ENCODE measurements at regions not wholly inside any gene's neighbourhood (a gene's known extent, or its start where the extent isn't known, plus 50 kb on each side); places are given as distances from the start of the nearest gene placed in this dataset.
"Not testable (repeated sequence)": the region's sequence is repeated elsewhere in the genome, so short reads cannot be mapped to it uniquely, and the experiment has no call there.

DNA sequence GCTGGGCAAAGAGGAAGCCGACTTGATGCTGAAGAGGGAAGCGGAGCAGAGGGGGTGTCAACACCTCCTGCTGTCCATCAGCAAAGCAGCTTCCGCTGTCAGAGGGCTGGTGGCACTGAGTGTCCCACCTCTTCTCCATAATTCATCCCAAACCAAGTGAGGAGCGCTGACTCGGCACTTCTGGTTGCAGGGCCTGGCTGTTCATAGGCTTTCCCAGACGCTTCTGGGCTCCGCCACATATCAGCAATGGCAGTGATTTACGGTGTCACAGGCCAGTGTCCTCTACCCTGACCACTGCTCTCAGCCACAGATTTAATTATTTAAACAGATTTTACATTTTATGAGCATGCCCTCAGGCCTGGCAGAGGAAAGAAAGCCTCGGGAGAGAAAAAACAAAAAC is 70.1 kb upstream of the TENM4 start:
- H3K9me3 Mint-ChIP-seq, result no peaks in the 10 kb centered on the region
- H3K27ac Mint-ChIP-seq, result no peak overlapping the region
- DNase-seq, result no peak
- H3K4me3 Mint-ChIP-seq, result no peak overlapping the region
- H3K4me1 Mint-ChIP-seq, result no peaks in the 10 kb centered on the region
- H3K27me3 Mint-ChIP-seq, result peaks cover 30% of the 10 kb centered on the region
- no peak for ATAC-seq

DNA sequence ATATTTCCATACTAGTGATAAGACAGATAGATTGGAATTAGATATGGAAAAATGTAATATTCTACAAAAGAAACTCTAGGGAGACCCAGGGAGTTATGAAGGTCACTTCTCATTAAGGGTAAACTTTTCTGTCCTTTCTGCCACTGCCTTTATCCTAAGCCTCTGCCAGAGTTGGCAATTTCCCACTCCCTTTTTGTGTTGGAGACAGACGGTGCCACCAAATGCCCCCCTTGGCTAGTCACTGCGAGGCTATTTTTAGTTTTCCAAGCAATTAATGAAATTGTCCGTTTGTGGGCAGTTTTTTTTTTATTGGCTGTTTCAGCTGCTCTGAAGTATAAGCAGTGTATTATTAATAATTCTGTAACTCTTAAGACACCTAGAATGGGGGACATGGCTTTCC is 67.6 kb upstream of the TENM4 start:
- Mint-ChIP-seq H3K4me3 (no peak overlapping the region), H3K27me3 (peaks cover 33% of the 10 kb centered on the region), H3K27ac (no peak overlapping the region), H3K4me1 (no peaks in the 10 kb centered on the region), H3K9me3 (peaks cover 0 to 7% of the 10 kb centered on the region in 2 donors)
- no peak for ATAC-seq
- DNase-seq, result no peak

DNA sequence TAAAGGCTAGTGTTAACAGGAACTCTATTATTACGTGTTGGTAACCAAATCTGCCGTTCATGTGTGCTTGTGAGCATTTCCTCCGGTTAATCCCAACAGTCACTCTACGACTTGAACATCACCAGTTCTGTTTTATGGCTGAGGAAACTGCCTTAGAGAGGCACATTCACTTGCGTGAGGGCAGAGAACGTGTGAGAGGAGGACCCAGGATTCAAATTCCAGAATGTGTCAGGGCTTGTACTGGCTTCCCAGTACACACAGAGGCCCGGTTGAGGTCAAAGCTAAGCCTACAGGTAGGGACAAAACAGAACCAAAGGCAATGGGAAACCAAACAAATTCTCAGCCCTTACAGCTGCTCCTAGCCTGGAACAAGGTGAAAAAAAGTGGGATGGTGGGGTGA is 66.9 kb upstream of the TENM4 start:
- ATAC-seq, result no peak
- Mint-ChIP-seq H3K4me3 (no peak overlapping the region), H3K27ac (no peak overlapping the region), H3K27me3 (peaks cover 33% of the 10 kb centered on the region), H3K4me1 (no peaks in the 10 kb centered on the region), H3K9me3 (peaks cover 0 to 7% of the 10 kb centered on the region in 2 donors)
- no peak for DNase-seq

DNA sequence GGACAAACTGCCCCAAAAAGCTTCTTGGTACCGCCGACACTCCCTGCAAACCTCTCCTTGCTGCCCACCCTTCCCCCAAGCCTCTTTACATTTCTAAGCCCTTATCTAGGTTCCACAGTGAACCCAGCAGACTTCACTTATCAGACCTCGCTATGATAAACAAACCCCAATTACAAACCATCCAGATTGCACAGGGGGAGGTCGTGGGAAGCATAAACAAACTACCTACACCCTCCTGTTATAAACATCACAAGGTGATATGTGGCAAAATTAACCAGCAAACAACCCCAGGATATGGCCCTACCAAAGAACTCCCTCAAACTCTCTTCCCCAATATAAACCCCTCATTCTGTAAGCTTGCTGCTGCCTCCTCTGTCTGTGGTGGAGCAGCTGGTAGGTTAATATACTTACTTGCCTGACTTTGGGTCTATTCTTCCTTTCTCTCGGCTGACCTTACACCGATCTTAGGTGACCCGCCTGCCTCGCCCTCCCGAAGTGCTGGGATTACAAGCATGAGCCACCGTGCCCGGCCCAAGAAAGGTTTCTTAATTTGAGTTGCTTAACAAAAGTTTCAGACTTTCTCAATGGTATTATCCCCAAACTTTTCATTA is 66.0 kb upstream of the TENM4 start:
- peaks cover 0 to 7% of the 10 kb centered on the region in 2 donors for H3K9me3 Mint-ChIP-seq
- H3K27me3 Mint-ChIP-seq, result peaks cover 33% of the 10 kb centered on the region
- H3K27ac Mint-ChIP-seq, result no peak overlapping the region
- no peak overlapping the region for H3K4me3 Mint-ChIP-seq
- DNase-seq, result no peak
- no peaks in the 10 kb centered on the region for H3K4me1 Mint-ChIP-seq
- ATAC-seq, result no peak

GRCh38 chr11:79506124-79506523 is 65.3 kb upstream of the TENM4 start:
- DNase-seq (no peak), ATAC-seq (no peak)
- peaks cover 0 to 7% of the 10 kb centered on the region in 2 donors for H3K9me3 Mint-ChIP-seq
- peaks cover 33% of the 10 kb centered on the region for H3K27me3 Mint-ChIP-seq
- no peak overlapping the region for H3K4me3 Mint-ChIP-seq
- H3K27ac Mint-ChIP-seq, result no peak overlapping the region
- H3K4me1 Mint-ChIP-seq, result no peaks in the 10 kb centered on the region

DNA sequence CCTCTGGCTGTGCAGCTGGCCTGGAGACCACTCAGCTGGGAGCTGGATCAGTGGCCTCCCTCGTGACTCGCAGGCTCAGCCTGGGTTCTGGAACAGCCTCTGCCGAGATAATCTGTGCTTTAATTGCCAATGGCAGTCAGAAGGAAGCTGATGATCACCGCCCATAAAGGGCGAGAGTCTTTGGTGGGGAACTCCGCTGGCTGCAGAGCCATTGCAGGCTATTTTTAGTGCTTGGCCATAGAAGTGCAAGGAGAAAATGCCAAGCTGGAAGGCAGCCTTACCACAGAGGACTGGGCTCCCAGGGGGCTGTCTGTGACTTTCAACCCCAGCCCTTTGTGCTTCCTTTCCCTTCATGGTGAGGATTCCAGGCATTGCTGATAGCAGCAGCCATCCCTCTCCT is 62.2 kb upstream of the TENM4 start:
- Mint-ChIP-seq H3K9me3 (peaks cover 0 to 7% of the 10 kb centered on the region in 2 donors), H3K27me3 (peaks cover 19% of the 10 kb centered on the region), H3K4me1 (no peaks in the 10 kb centered on the region), H3K27ac (no peak overlapping the region), H3K4me3 (no peak overlapping the region)
- ATAC-seq (no peak), DNase-seq (no peak)

DNA sequence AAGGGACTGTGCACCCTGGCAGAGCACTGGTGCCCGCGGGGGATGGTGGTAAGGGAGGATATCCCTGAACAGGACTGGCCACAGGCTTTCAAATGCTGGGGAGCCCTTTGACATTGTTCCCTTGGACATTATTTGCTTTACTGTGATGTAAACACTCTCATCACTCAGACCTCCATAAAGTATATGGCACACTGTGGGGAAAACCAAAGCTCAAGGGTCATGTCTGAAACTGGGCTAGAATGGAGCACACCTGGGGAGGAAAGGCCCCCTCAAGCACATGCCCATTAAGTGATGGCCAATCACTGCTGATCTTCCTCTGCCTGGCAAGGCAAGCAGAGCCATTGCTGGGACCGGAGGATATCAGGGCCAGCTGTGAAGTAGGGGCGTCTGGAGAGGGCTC is 60.9 kb upstream of the TENM4 start:
- Mint-ChIP-seq H3K4me3 (no peak overlapping the region), H3K27ac (no peak overlapping the region), H3K27me3 (peaks cover 7% of the 10 kb centered on the region), H3K4me1 (no peaks in the 10 kb centered on the region), H3K9me3 (peaks cover 0 to 7% of the 10 kb centered on the region in 2 donors)
- no peak for ATAC-seq
- no peak for DNase-seq

DNA sequence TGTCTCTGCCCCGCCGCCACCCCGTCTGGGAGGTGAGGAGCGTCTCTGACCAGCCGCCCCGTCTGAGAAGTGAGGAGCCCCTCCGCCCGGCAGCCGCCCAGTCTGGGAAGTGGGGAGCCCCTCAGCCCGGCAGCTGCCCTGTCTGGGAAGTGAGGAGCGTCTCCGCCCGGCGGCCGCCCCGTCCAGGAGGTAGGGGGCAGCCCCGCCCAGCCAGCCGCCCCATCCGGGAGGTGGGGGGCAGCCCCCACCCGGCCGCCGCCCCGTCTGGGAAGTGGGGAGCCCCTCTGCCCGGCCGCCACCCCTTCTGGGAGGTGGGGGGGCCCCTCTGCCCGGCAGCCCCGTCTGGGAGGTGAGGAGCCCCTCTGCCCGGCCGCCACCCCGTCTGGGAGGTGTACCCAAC is 59.1 kb upstream of the TENM4 start:
- not testable (repeated sequence) for H3K27me3 Mint-ChIP-seq, H3K9me3 Mint-ChIP-seq, H3K4me1 Mint-ChIP-seq, H3K4me3 Mint-ChIP-seq, DNase-seq, ATAC-seq, H3K27ac Mint-ChIP-seq

DNA sequence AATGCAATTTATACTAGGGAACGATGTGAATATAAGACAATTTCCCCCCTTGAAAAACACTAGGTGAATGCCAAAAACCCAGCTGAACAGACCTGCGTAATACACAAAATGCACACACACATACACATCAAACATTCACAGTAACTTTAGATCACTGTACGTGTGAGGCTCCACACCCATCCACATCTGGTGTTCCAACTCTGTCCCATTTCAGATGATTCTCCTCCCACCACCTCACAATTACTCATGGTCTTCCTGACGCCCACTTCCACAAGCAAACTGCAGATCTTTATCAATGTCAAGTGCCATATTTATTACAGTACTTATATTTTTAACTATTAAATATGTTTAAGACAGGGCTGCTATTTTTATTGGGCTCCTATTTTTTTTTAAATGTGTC is 57.8 kb upstream of the TENM4 start:
- H3K27me3 Mint-ChIP-seq, result peaks cover 17% of the 10 kb centered on the region
- ATAC-seq, result no peak

DNA sequence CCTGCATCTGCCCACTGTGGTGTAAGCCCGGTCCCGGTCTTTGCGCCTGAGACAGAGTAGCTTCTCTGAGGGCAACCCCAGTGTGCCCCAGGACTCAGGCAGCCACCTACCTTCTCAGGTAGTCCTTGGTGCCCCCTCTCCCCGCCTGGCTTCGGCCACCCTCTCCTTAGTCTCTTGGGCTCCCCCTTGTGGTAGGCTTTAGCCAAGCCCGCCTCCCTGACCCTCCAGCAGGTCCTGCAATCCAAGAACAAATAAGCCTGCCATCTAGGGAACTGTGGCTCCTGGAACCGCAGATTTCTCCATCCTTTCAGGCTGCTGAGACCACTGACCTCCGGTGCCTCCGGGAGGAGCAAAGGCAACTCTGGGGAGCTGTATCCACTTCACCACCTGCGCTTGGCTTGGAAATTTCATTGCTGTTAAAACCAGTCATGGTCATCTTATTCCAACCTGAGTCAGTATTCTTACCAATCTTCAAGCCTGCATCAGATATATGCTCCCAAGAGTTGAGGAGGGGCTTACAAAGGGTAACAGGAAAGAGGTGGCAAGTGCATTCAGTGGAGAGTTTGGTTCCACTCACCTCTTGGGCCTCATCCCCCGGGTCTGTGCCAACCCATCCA is 52.8 kb upstream of the TENM4 start:
- H3K9me3 Mint-ChIP-seq, result no peaks in the 10 kb centered on the region
- H3K4me1 Mint-ChIP-seq, result no peaks in the 10 kb centered on the region
- no peak overlapping the region for H3K27ac Mint-ChIP-seq
- peaks cover 23% of the 10 kb centered on the region for H3K27me3 Mint-ChIP-seq
- no peak overlapping the region for H3K4me3 Mint-ChIP-seq
- ATAC-seq, result peak; percentile 45
- peak; percentile 33 to 45 for DNase-seq

More for the DNA sequence above, 57.8 kb upstream of the TENM4 start:
- H3K4me1 Mint-ChIP-seq, result no peaks in the 10 kb centered on the region
- DNase-seq, result no peak
- H3K27ac Mint-ChIP-seq, result no peak overlapping the region
- H3K4me3 Mint-ChIP-seq, result no peak overlapping the region
- no peaks in the 10 kb centered on the region for H3K9me3 Mint-ChIP-seq

DNA sequence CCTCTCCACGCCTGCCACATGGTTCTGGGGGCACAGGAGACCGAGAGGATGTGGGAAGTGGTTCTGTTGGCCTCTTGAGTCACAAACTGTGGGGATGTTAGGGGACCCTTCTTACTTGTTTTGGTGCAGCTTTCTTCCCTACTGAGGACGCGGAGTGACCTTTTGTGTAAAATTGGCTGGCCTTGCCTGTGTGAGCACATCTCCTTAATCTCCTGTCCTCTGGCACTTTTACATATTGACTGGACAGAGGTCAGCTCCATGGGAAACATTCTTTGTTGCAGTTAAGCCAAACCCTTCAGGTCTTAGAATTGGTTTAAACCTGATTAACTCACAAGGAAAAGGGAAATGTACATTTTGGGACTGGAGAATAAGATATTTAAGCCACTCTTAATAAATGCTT is 51.2 kb upstream of the TENM4 start:
- Mint-ChIP-seq H3K27ac (no peak overlapping the region), H3K4me3 (no peak overlapping the region)

More for the DNA sequence above, 51.2 kb upstream of the TENM4 start:
- DNase-seq, result no peak
- Mint-ChIP-seq H3K27me3 (peaks cover 23% of the 10 kb centered on the region), H3K4me1 (no peaks in the 10 kb centered on the region), H3K9me3 (no peaks in the 10 kb centered on the region)
- no peak for ATAC-seq
